GM20000 (cell line): ENCODE measurements at regions not wholly inside any gene's neighbourhood (a gene's known extent, or its start where the extent isn't known, plus 50 kb on each side); places are given as distances from the start of the nearest gene placed in this dataset.

Source experiments
- DNase-seq: peaks from one replicate; pipeline ENCODE4 v3.0.0; 2012; ENCODE audit warnings: low spot score
- CTCF ChIP-seq: IDR thresholded peaks from 2 replicates; pipeline ENCODE4 v1.5.1; 2012; ENCODE audit warnings: mild to moderate bottlenecking, control low read depth; ENCODE audit errors: extremely low read depth, missing control alignments

GRCh38 chr1:218024211-218024720 lies 260.8 kb upstream of the RRP15 start:
- no peak for DNase-seq

GRCh38 chr1:218025454-218025853 lies 259.6 kb upstream of the RRP15 start:
- DNase-seq = no peak
- no peak for TF ChIP-seq CTCF

More at GRCh38 chr1:218024211-218024720, 260.8 kb upstream of the RRP15 start:
- no peak for TF ChIP-seq CTCF

GRCh38 chr1:218027152-218027551 lies 257.9 kb upstream of the RRP15 start:
- no peak for DNase-seq
- TF ChIP-seq CTCF = no peak

GRCh38 chr1:218030846-218031245 lies 254.2 kb upstream of the RRP15 start:
- TF ChIP-seq CTCF = no peak
- DNase-seq = no peak

- no peak for DNase-seq
- TF ChIP-seq CTCF = no peak
Observed at GRCh38 chr1:218031901-218032300, 253.2 kb upstream of the RRP15 start.

GRCh38 chr1:218034468-218034867 lies 250.6 kb upstream of the RRP15 start:
- no peak for DNase-seq
- no peak for TF ChIP-seq CTCF

- TF ChIP-seq CTCF = no peak
- DNase-seq = no peak
Observed at GRCh38 chr1:218048828-218049420, 236.2 kb upstream of the RRP15 start.
